DND-41 (cell line): ENCODE measurements at regions not wholly inside any gene's neighbourhood (a gene's known extent, or its start where the extent isn't known, plus 50 kb on each side); places are given as distances from the start of the nearest gene placed in this dataset.

Experiments used
- ATAC-seq: fragments of 200-7000 bp; cut with Tn5 transposase; 3 replicates; pipeline ENCODE4 v1.9.1; 2021; ENCODE audit warnings: low read depth; ENCODE audit not compliant: insufficient read depth
- DNase-seq: peaks from one replicate; pipeline ENCODE4 v3.0.0-alpha.2; 2020
- H2AFZ ChIP-seq: 2 replicates; pipeline ENCODE4 v1.6.0; 2012; ENCODE audit warnings: low read depth, low read length
- H3K27ac ChIP-seq: 2 replicates; pipeline ENCODE4 v1.5.1; 2012; ENCODE audit warnings: low read length, inconsistent platforms
- H3K27me3 ChIP-seq: fragments of 200-600 bp; sonication (generic); 2 replicates; pipeline ENCODE4 v1.6.0; 2012; ENCODE audit warnings: low read length, mild to moderate bottlenecking, inconsistent platforms; ENCODE audit not compliant: insufficient read depth, poor library complexity
- H3K36me3 ChIP-seq: 2 replicates; pipeline ENCODE4 v1.5.1; 2012; ENCODE audit warnings: low read length, inconsistent platforms; ENCODE audit not compliant: insufficient read depth
- H3K4me1 ChIP-seq: 2 replicates; pipeline ENCODE4 v1.5.1; 2012; ENCODE audit warnings: mild to moderate bottlenecking, low read length; ENCODE audit not compliant: insufficient read depth
- H3K4me2 ChIP-seq: 2 replicates; pipeline ENCODE4 v1.6.0; 2012; ENCODE audit warnings: mild to moderate bottlenecking, moderate library complexity, low read length, inconsistent platforms; ENCODE audit not compliant: insufficient read depth
- H3K4me3 ChIP-seq, 2 experiments: fragments of 200-600 bp in 1 of 2; shearing (Covaris generic) in 1 of 2; 2 replicates each; pipeline ENCODE4 v1.5.1; 2012 to 2016; ENCODE audit warnings: inconsistent platforms in 2 of 2, low read length in 2 of 2, mild to moderate bottlenecking in 2 of 2, low read depth in 1 of 2, moderate library complexity in 1 of 2
- H3K79me2 ChIP-seq: 2 replicates; pipeline ENCODE4 v1.6.0; 2012; ENCODE audit warnings: low read length, inconsistent platforms; ENCODE audit not compliant: insufficient read depth
- H3K9ac ChIP-seq: 2 replicates; pipeline ENCODE4 v1.6.0; 2012; ENCODE audit warnings: low read depth, mild to moderate bottlenecking, inconsistent platforms, low read length, moderate library complexity
- H3K9me3 ChIP-seq: 2 replicates; pipeline ENCODE4 v1.5.1; 2012; ENCODE audit warnings: low read length, moderate library complexity, mild to moderate bottlenecking, inconsistent platforms; ENCODE audit not compliant: insufficient read depth, severe bottlenecking
- H4K20me1 ChIP-seq: 2 replicates; pipeline ENCODE4 v1.6.0; 2012; ENCODE audit warnings: low read length; ENCODE audit not compliant: insufficient read depth
- CTCF ChIP-seq: IDR thresholded peaks from 2 replicates; pipeline ENCODE4 v1.5.1; 2012; ENCODE audit warnings: borderline replicate concordance, low read length, moderate library complexity, mild to moderate bottlenecking; ENCODE audit not compliant: poor library complexity, severe bottlenecking; ENCODE audit errors: extremely low read depth
- EZH2 ChIP-seq: IDR thresholded peaks from 3 replicates; pipeline ENCODE4 v1.6.1; 2012; ENCODE audit warnings: borderline replicate concordance, low read depth, mild to moderate bottlenecking, moderate library complexity, low read length, inconsistent platforms; ENCODE audit not compliant: severe bottlenecking

GRCh38 chr12:18872770-18873169 is 134.9 kb downstream of the CAPZA3 start:
- Histone ChIP-seq H3K27me3 (no peaks in the 10 kb centered on the region), H3K27ac (no peak overlapping the region), H2AFZ (no peak overlapping the region), H4K20me1 (no peaks in the 10 kb centered on the region), H3K9ac (no peak overlapping the region), H3K79me2 (no peaks in the 10 kb centered on the region), H3K4me2 (no peak overlapping the region), H3K4me3 (no peak overlapping the region), H3K36me3 (no peaks in the 10 kb centered on the region), H3K4me1 (no peaks in the 10 kb centered on the region), H3K9me3 (no peaks in the 10 kb centered on the region)
- no peak for DNase-seq
- no peak for ATAC-seq
- TF ChIP-seq CTCF (no peak), EZH2 (no peak)

GRCh38 chr12:18878676-18879180 is 140.8 kb downstream of the CAPZA3 start:
- no peak for DNase-seq
- Histone ChIP-seq H3K36me3 (no peaks in the 10 kb centered on the region), H3K27ac (no peak overlapping the region), H3K27me3 (no peaks in the 10 kb centered on the region), H2AFZ (no peak overlapping the region), H3K4me2 (no peak overlapping the region), H3K79me2 (no peaks in the 10 kb centered on the region), H3K9ac (no peak overlapping the region), H4K20me1 (no peaks in the 10 kb centered on the region; the same call in 1 of the 2 replicates), H3K4me3 (no peak overlapping the region), H3K4me1 (no peaks in the 10 kb centered on the region), H3K9me3 (no peaks in the 10 kb centered on the region)
- TF ChIP-seq EZH2 (no peak), CTCF (no peak)
- ATAC-seq: no peak

GRCh38 chr12:18882690-18883089 is 144.8 kb downstream of the CAPZA3 start:
- Histone ChIP-seq H3K9ac (no peak overlapping the region), H3K79me2 (no peaks in the 10 kb centered on the region), H3K9me3 (no peaks in the 10 kb centered on the region), H3K27ac (no peak overlapping the region), H3K4me2 (no peak overlapping the region), H3K4me1 (no peaks in the 10 kb centered on the region), H4K20me1 (no peaks in the 10 kb centered on the region; the same call in 1 of the 2 replicates), H3K4me3 (no peak overlapping the region), H2AFZ (no peak overlapping the region), H3K36me3 (no peaks in the 10 kb centered on the region), H3K27me3 (peaks cover 19% of the 10 kb centered on the region)
- ATAC-seq: no peak
- TF ChIP-seq CTCF (no peak), EZH2 (no peak)
- DNase-seq: no peak

GRCh38 chr12:18886962-18887361 is 149.0 kb downstream of the CAPZA3 start:
- no peak for DNase-seq
- Histone ChIP-seq H3K27ac (no peak overlapping the region), H3K4me2 (no peak overlapping the region), H3K4me3 (no peak overlapping the region), H3K27me3 (peaks cover 21% of the 10 kb centered on the region), H3K79me2 (no peaks in the 10 kb centered on the region), H3K4me1 (no peaks in the 10 kb centered on the region), H3K9me3 (no peaks in the 10 kb centered on the region), H4K20me1 (no peaks in the 10 kb centered on the region), H3K36me3 (no peaks in the 10 kb centered on the region), H3K9ac (no peak overlapping the region), H2AFZ (no peak overlapping the region)
- no peak for ATAC-seq
- no peak for TF ChIP-seq EZH2
- TF ChIP-seq CTCF: no peak
